AG04449 (cell line): ENCODE measurements at regions not wholly inside any gene's neighbourhood (a gene's known extent, or its start where the extent isn't known, plus 50 kb on each side); places are given as distances from the start of the nearest gene placed in this dataset.
A peak's percentile ranks its signal among the peaks of the same experiment; 100 is the strongest.

Experiments used
- CTCF ChIA-PET: fragments of 350-600 bp; formaldehyde crosslinking; extraction: SDS; loops from one replicate; lab custom pipeline; 2021; ENCODE audit warnings: antibody characterized with exemption; lab: Yijun Ruan, JAX
- POLR2A ChIA-PET: fragments of 400-600, 350-600 bp; formaldehyde crosslinking; extraction: SDS; loops from one replicate; lab custom pipeline; 2020; ENCODE audit warnings: antibody characterized with exemption, inconsistent platforms; lab: Yijun Ruan, JAX
- DNase-seq: peaks from one replicate; pipeline ENCODE4 v3.0.0-alpha.2; 2010; ENCODE audit warnings: low read depth, low spot score
- H3K4me3 ChIP-seq: 2 replicates; pipeline ENCODE4 v1.5.1; 2011; ENCODE audit warnings: low read depth, mild to moderate bottlenecking, control low read depth, low read length
- CTCF ChIP-seq: IDR thresholded peaks from one replicate; pipeline ENCODE4 v1.5.1; 2011; ENCODE audit warnings: mild to moderate bottlenecking, moderate library complexity, low read length, control low read depth, inconsistent platforms; ENCODE audit not compliant: insufficient read depth; ENCODE audit errors: missing control alignments

- no peak for TF ChIP-seq CTCF
- POLR2A ChIA-PET = no interaction called here
- DNase-seq = no peak
- CTCF ChIA-PET = interaction anchor here (0.9 to 1.4 kb wide), 2 partner anchors 32 to 56 kb away, joined by 3 to 5 read pairs; no protein-coding TSS in a partner anchor
- H3K4me3 ChIP-seq = no peak overlapping the region
Measured at GRCh38 chr6:8187209-8187608, 84.9 kb upstream of the EEF1E1 start.

GRCh38 chr6:8182902-8183665 lies 80.7 kb upstream of the EEF1E1 start:
- DNase-seq = no peak
- CTCF ChIA-PET = interaction anchor here (0.9 to 2.2 kb wide), 3 partner anchors 13 to 52 kb away, joined by 3 to 9 read pairs (median 9); no protein-coding TSS in a partner anchor
- POLR2A ChIA-PET = no interaction called here

GRCh38 chr6:8181951-8182845 lies 79.8 kb upstream of the EEF1E1 start:
- POLR2A ChIA-PET = no interaction called here
- CTCF ChIA-PET = interaction anchor here (0.9 to 2.2 kb wide), 3 partner anchors 12 to 51 kb away, joined by 3 to 9 read pairs (median 4); no protein-coding TSS in a partner anchor
- DNase-seq = no peak
- TF ChIP-seq CTCF = no peak
- H3K4me3 ChIP-seq = no peak overlapping the region

More at GRCh38 chr6:8182902-8183665, 80.7 kb upstream of the EEF1E1 start:
- TF ChIP-seq CTCF = no peak
- no peak overlapping the region for H3K4me3 ChIP-seq

- no peak for TF ChIP-seq CTCF
- no peak for DNase-seq
- POLR2A ChIA-PET = interaction anchor here (0.8 to 1.1 kb wide), 2 partner anchors 12 to 50 kb away, joined by 3 to 4 read pairs; no protein-coding TSS in a partner anchor
- CTCF ChIA-PET = interaction anchor here (1.0 to 2.0 kb wide), 4 partner anchors 11 to 51 kb away, joined by 3 to 17 read pairs (median 4); no protein-coding TSS in a partner anchor
- H3K4me3 ChIP-seq = no peak overlapping the region
Measured at GRCh38 chr6:8181160-8181881, 79.0 kb upstream of the EEF1E1 start.

- no peak for TF ChIP-seq CTCF
- H3K4me3 ChIP-seq = no peak overlapping the region
- ChIA-PET POLR2A (interaction anchor here (0.8 to 1.1 kb wide), 2 partner anchors 13 to 49 kb away, joined by 3 to 4 read pairs; no protein-coding TSS in a partner anchor), CTCF (interaction anchor here (1.0 to 2.0 kb wide), 4 partner anchors 11 to 50 kb away, joined by 3 to 17 read pairs (median 4); no protein-coding TSS in a partner anchor)
- DNase-seq = peak; percentile 67
Measured at GRCh38 chr6:8180327-8181159, 78.2 kb upstream of the EEF1E1 start.
